ENCODE measurements at regions not wholly inside any gene's neighbourhood (a gene's known extent, or its start where the extent isn't known, plus 50 kb on each side); places are given as distances from the start of the nearest gene placed in this dataset.

GRCh38 chr3:127426444-127427153 lies 138.8 kb upstream of the PRR20G start:
- no peak for ATAC-seq (ENCODE audit: low read depth in 2 of 2)
- H3K4me1 ChIP-seq (ENCODE audit: control insufficient read depth, insufficient read depth, low read length, poor library complexity, severe bottlenecking), result no peaks in the 10 kb centered on the region
- peaks cover 18% of the 10 kb centered on the region for H3K27me3 Mint-ChIP-seq

GRCh38 chr3:127425505-127426443 lies 137.9 kb upstream of the PRR20G start:
- peaks cover 1% of the 10 kb centered on the region for H3K27me3 ChIP-seq (ENCODE audit: control insufficient read depth, insufficient read depth, low read length)
- H3K36me3 ChIP-seq (ENCODE audit: control insufficient read depth, insufficient read depth, low read length), result no peaks in the 10 kb centered on the region

More at GRCh38 chr3:127426444-127427153, 138.8 kb upstream of the PRR20G start:
- no peak for DNase-seq
- Histone ChIP-seq H3K36me3 (ENCODE audit: control insufficient read depth, insufficient read depth, low read length) (no peaks in the 10 kb centered on the region), H3K4me3 (ENCODE audit: low read depth, low read length) (no peak overlapping the region), H3K27ac (ENCODE audit: insufficient read depth, low read length, poor library complexity, severe bottlenecking) (no peak overlapping the region), H3K27me3 (ENCODE audit: control insufficient read depth, insufficient read depth, low read length) (peaks cover 1% of the 10 kb centered on the region), H3K9me3 (ENCODE audit: control insufficient read depth in 2 of 2, low read length in 2 of 2) (no peaks in the 10 kb centered on the region)
- Mint-ChIP-seq H3K36me3 (no peaks in the 10 kb centered on the region), H3K9me3 (peaks cover 0 to 2% (median 0%) of the 10 kb centered on the region in 7 donors), H3K27ac (no peak overlapping the region), H3K4me1 (no peaks in the 10 kb centered on the region), H3K4me3 (no peak overlapping the region)

GRCh38 chr3:127424766-127425504 lies 137.1 kb upstream of the PRR20G start:
- ATAC-seq (ENCODE audit: low read depth in 2 of 2) (no peak), DNase-seq (no peak)
- Mint-ChIP-seq H3K4me1 (no peaks in the 10 kb centered on the region), H3K9me3 (peaks cover 0 to 2% (median 0%) of the 10 kb centered on the region in 7 donors), H3K4me3 (no peak overlapping the region), H3K27ac (peak overlapping the region in 1 of 3 donors; percentile 29), H3K27me3 (peaks cover 14% of the 10 kb centered on the region), H3K36me3 (no peaks in the 10 kb centered on the region)
- Histone ChIP-seq H3K4me1 (ENCODE audit: control insufficient read depth, insufficient read depth, low read length, poor library complexity, severe bottlenecking) (no peaks in the 10 kb centered on the region), H3K4me3 (ENCODE audit: low read depth, low read length) (no peak overlapping the region), H3K27ac (ENCODE audit: insufficient read depth, low read length, poor library complexity, severe bottlenecking) (no peak overlapping the region), H3K9me3 (ENCODE audit: control insufficient read depth in 2 of 2, low read length in 2 of 2) (no peaks in the 10 kb centered on the region), H3K36me3 (ENCODE audit: control insufficient read depth, insufficient read depth, low read length) (no peaks in the 10 kb centered on the region), H3K27me3 (ENCODE audit: control insufficient read depth, insufficient read depth, low read length) (no peaks in the 10 kb centered on the region)

More at GRCh38 chr3:127425505-127426443, 137.9 kb upstream of the PRR20G start:
- no peaks in the 10 kb centered on the region for H3K9me3 ChIP-seq (ENCODE audit: control insufficient read depth in 2 of 2, low read length in 2 of 2)
- Mint-ChIP-seq H3K36me3 (no peaks in the 10 kb centered on the region), H3K9me3 (peaks cover 0 to 2% (median 0%) of the 10 kb centered on the region in 7 donors), H3K4me3 (no peak overlapping the region), H3K27ac (no peak overlapping the region), H3K4me1 (no peaks in the 10 kb centered on the region), H3K27me3 (peaks cover 14% of the 10 kb centered on the region)
- no peaks in the 10 kb centered on the region for H3K4me1 ChIP-seq (ENCODE audit: control insufficient read depth, insufficient read depth, low read length, poor library complexity, severe bottlenecking)
- DNase-seq (no peak), ATAC-seq (ENCODE audit: low read depth in 2 of 2) (no peak)
- no peak overlapping the region for H3K4me3 ChIP-seq (ENCODE audit: low read depth, low read length)
- no peak overlapping the region for H3K27ac ChIP-seq (ENCODE audit: insufficient read depth, low read length, poor library complexity, severe bottlenecking)

- H3K27ac Mint-ChIP-seq, result no peak overlapping the region
- H3K9me3 ChIP-seq (ENCODE audit: control insufficient read depth in 2 of 2, low read length in 2 of 2), result no peaks in the 10 kb centered on the region
- ATAC-seq (ENCODE audit: low read depth in 2 of 2) (no peak), DNase-seq (no peak)
- no peak overlapping the region for H3K27ac ChIP-seq (ENCODE audit: insufficient read depth, low read length, poor library complexity, severe bottlenecking)
- H3K36me3 Mint-ChIP-seq, result no peaks in the 10 kb centered on the region
- no peak overlapping the region for H3K4me3 Mint-ChIP-seq
- H3K36me3 ChIP-seq (ENCODE audit: control insufficient read depth, insufficient read depth, low read length), result no peaks in the 10 kb centered on the region
- H3K4me3 ChIP-seq (ENCODE audit: low read depth, low read length), result no peak overlapping the region
- H3K9me3 Mint-ChIP-seq, result peaks cover 0 to 2% (median 0%) of the 10 kb centered on the region in 7 donors
- no peaks in the 10 kb centered on the region for H3K27me3 ChIP-seq (ENCODE audit: control insufficient read depth, insufficient read depth, low read length)
- H3K27me3 Mint-ChIP-seq, result peaks cover 14% of the 10 kb centered on the region
- no peaks in the 10 kb centered on the region for H3K4me1 Mint-ChIP-seq
- H3K4me1 ChIP-seq (ENCODE audit: control insufficient read depth, insufficient read depth, low read length, poor library complexity, severe bottlenecking), result no peaks in the 10 kb centered on the region
Measured at GRCh38 chr3:127423856-127424765, 136.3 kb upstream of the PRR20G start.

- ATAC-seq (ENCODE audit: low read depth in 2 of 2) (no peak), DNase-seq (no peak)
- H3K4me3 Mint-ChIP-seq, result no peak overlapping the region
- H3K4me1 Mint-ChIP-seq, result no peaks in the 10 kb centered on the region
- H3K27ac Mint-ChIP-seq, result no peak overlapping the region
- Histone ChIP-seq H3K36me3 (ENCODE audit: control insufficient read depth, insufficient read depth, low read length) (no peaks in the 10 kb centered on the region), H3K9me3 (ENCODE audit: control insufficient read depth in 2 of 2, low read length in 2 of 2) (no peaks in the 10 kb centered on the region), H3K4me1 (ENCODE audit: control insufficient read depth, insufficient read depth, low read length, poor library complexity, severe bottlenecking) (no peaks in the 10 kb centered on the region), H3K4me3 (ENCODE audit: low read depth, low read length) (no peak overlapping the region), H3K27ac (ENCODE audit: insufficient read depth, low read length, poor library complexity, severe bottlenecking) (no peak overlapping the region), H3K27me3 (ENCODE audit: control insufficient read depth, insufficient read depth, low read length) (no peaks in the 10 kb centered on the region)
- peaks cover 11% of the 10 kb centered on the region for H3K27me3 Mint-ChIP-seq
- H3K9me3 Mint-ChIP-seq, result peaks cover 0 to 2% (median 0%) of the 10 kb centered on the region in 7 donors
- no peaks in the 10 kb centered on the region for H3K36me3 Mint-ChIP-seq
Measured at GRCh38 chr3:127422663-127423375, 135.0 kb upstream of the PRR20G start.

GRCh38 chr3:127421943-127422662 lies 134.3 kb upstream of the PRR20G start:
- Histone ChIP-seq H3K27ac (ENCODE audit: insufficient read depth, low read length, poor library complexity, severe bottlenecking) (no peak overlapping the region), H3K4me1 (ENCODE audit: control insufficient read depth, insufficient read depth, low read length, poor library complexity, severe bottlenecking) (no peaks in the 10 kb centered on the region), H3K36me3 (ENCODE audit: control insufficient read depth, insufficient read depth, low read length) (no peaks in the 10 kb centered on the region), H3K27me3 (ENCODE audit: control insufficient read depth, insufficient read depth, low read length) (no peaks in the 10 kb centered on the region), H3K9me3 (ENCODE audit: control insufficient read depth in 2 of 2, low read length in 2 of 2) (no peaks in the 10 kb centered on the region), H3K4me3 (ENCODE audit: low read depth, low read length) (no peak overlapping the region)
- DNase-seq (no peak), ATAC-seq (ENCODE audit: low read depth in 2 of 2) (no peak)
- Mint-ChIP-seq H3K9me3 (peaks cover 0 to 1% (median 0%) of the 10 kb centered on the region in 7 donors), H3K27me3 (peaks cover 7% of the 10 kb centered on the region), H3K36me3 (no peaks in the 10 kb centered on the region), H3K4me1 (no peaks in the 10 kb centered on the region), H3K27ac (no peak overlapping the region), H3K4me3 (no peak overlapping the region)

All from CD4-positive, CD25-positive, alpha-beta regulatory T cell (primary cell).